SJSA1 (cell line): ENCODE measurements at regions not wholly inside any gene's neighbourhood (a gene's known extent, or its start where the extent isn't known, plus 50 kb on each side); places are given as distances from the start of the nearest gene placed in this dataset.

Source experiments
- DNase-seq, 2 experiments: peaks; one replicate each; pipeline ENCODE4 v3.0.0-alpha.2; 2015 to 2020; ENCODE audit warnings: low spot score in 2 of 2, low read depth in 1 of 2
- H3K27ac ChIP-seq: fragments of 250-450 bp; sonication (Bioruptor Pico); 2 replicates; pipeline ENCODE4 v1.5.1; 2020; ENCODE audit warnings: mild to moderate bottlenecking, moderate library complexity
- H3K27me3 ChIP-seq: fragments of 250-450 bp; sonication (Bioruptor Pico); replicated peaks from 2 replicates; pipeline ENCODE4 v1.5.1; 2020; ENCODE audit warnings: mild to moderate bottlenecking, moderate library complexity
- H3K36me3 ChIP-seq: fragments of 250-450 bp; sonication (Bioruptor Pico); 2 replicates; pipeline ENCODE4 v1.5.1; 2020; ENCODE audit warnings: mild to moderate bottlenecking
- H3K4me1 ChIP-seq: fragments of 250-450 bp; sonication (Bioruptor Pico); replicated peaks from 2 replicates; pipeline ENCODE4 v1.6.1; 2021; ENCODE audit warnings: mild to moderate bottlenecking
- H3K4me3 ChIP-seq: fragments of 250-450 bp; sonication (Bioruptor Pico); 2 replicates; pipeline ENCODE4 v1.5.1; 2020; ENCODE audit warnings: mild to moderate bottlenecking
- H3K9me3 ChIP-seq: fragments of 250-450 bp; sonication (Bioruptor Pico); replicated peaks from 2 replicates; pipeline ENCODE4 v1.5.1; 2020; ENCODE audit warnings: mild to moderate bottlenecking

DNA sequence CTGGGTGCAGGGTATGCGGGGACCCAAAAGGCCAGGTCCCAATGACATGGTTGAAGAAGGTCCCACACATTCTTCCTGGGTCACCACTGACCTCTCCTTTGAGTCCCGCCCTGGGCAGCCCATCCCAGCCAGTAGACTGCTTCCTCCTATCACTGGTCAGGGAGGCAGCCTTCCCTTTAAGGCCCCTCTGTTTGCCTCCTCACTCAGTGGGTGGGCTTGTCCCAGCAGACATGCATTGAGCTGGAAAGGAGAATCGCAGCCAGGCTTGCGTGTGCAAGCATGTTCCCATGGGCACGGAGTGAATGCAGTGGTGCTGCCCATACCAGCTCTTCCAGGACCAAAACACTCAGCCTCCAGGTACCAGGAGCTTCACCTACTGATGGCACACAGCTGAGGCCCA is 162.4 kb upstream of the SYT13 start:
- H3K27ac ChIP-seq = no peak overlapping the region
- H3K36me3 ChIP-seq = no peaks in the 10 kb centered on the region
- H3K27me3 ChIP-seq = peaks cover 31% of the 10 kb centered on the region
- H3K9me3 ChIP-seq = no peaks in the 10 kb centered on the region
- no peak overlapping the region for H3K4me3 ChIP-seq
- H3K4me1 ChIP-seq = no peaks in the 10 kb centered on the region
- DNase-seq = no peak

DNA sequence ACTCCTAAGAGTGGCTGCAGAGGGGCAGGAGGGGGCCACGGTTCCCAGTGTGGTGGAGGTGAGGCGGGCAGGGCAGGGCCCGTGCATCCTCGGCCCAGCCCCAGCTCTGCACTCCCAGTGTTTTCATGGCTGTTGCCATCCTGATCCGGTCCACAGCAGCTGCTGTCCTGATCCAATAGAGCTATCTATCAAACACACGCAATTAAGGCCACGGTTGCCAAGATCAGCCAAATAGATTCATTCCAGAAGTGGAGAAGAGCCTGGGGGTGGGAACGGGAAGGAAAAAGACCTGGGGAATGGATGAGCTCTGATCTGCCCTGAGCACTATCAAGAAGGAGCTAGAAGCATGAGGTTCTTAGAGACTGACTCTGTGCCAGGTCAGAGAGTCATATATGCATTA is 160.9 kb upstream of the SYT13 start:
- no peak overlapping the region for H3K4me3 ChIP-seq
- H3K27ac ChIP-seq = no peak overlapping the region
- no peak for DNase-seq
- H3K4me1 ChIP-seq = no peaks in the 10 kb centered on the region
- no peaks in the 10 kb centered on the region for H3K36me3 ChIP-seq
- peaks cover 36% of the 10 kb centered on the region for H3K27me3 ChIP-seq
- H3K9me3 ChIP-seq = no peaks in the 10 kb centered on the region

- no peaks in the 10 kb centered on the region for H3K9me3 ChIP-seq
- DNase-seq = no peak
- no peak overlapping the region for H3K27ac ChIP-seq
- peaks cover 32% of the 10 kb centered on the region for H3K27me3 ChIP-seq
- H3K36me3 ChIP-seq = no peaks in the 10 kb centered on the region
- no peak overlapping the region for H3K4me3 ChIP-seq
- no peaks in the 10 kb centered on the region for H3K4me1 ChIP-seq
These were observed 160.3 kb upstream of the SYT13 start for GRCh38 chr11:45446434-45446833.

DNA sequence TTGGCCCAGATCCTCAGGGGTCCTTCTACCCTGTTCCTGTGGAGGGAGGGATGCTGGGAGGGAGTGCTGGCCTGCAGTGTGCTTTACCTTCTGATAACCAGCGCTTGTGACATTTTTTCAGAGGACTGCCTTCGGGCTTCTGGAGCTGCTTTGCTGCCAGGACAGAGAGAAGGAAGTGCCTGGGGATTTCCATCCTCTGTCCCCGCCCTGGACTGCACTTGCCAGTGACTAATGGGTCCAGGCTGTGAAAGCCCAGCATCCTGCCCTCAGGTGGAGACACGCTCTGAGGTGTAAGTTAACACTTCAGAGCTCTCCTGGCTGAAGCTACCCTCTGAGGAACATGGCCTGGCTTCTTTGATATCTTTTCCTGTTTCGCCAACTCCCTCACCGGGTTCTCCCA is 158.7 kb upstream of the SYT13 start:
- H3K4me1 ChIP-seq = no peaks in the 10 kb centered on the region

DNA sequence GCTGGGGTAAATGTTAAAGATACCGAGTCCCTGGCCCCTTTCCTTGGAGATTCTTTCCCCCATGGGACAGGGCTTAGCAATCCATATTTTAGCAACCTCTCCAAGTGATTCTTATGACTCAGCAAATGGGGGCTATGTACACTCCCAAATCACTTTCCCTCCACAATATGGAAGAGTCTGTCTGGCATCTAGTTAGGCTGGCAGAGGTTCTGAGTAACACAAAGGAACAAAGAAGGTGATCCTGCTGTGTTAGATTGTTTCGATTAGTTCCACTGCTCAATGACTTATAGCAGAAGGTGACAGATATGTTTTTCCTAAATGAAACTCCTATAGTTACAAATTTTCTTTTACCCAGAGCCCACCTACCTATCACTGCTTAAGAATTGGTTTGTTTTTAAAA is 154.0 kb upstream of the SYT13 start:
- H3K27me3 ChIP-seq = peaks cover 12% of the 10 kb centered on the region
- H3K36me3 ChIP-seq = no peaks in the 10 kb centered on the region
- no peak overlapping the region for H3K27ac ChIP-seq
- no peaks in the 10 kb centered on the region for H3K4me1 ChIP-seq
- H3K9me3 ChIP-seq = no peaks in the 10 kb centered on the region; the same call in 1 of the 2 replicates
- no peak for DNase-seq
- no peak overlapping the region for H3K4me3 ChIP-seq

More for the DNA sequence above, 158.7 kb upstream of the SYT13 start:
- Histone ChIP-seq H3K27me3 (peaks cover 28% of the 10 kb centered on the region), H3K27ac (no peak overlapping the region), H3K9me3 (no peaks in the 10 kb centered on the region), H3K4me3 (no peak overlapping the region), H3K36me3 (no peaks in the 10 kb centered on the region)
- DNase-seq = no peak

DNA sequence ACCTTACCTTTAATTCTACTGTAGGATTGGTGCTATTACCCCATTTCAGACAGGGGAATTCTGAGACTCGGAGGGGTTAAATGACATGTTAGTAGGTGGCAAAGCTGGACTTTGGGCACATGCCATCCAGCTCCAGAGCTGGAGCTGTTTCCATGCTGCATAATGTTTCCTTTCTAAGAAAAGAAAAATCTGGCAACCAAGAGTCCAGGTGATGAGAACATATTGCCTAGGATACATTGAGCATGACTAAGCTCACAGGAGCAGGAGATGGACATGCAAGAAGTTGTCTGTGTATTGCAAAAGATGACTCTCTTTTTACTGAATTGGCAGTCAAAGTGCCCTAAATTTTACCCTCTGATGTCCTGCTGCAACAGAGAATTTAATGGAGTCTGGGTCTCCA is 150.8 kb upstream of the SYT13 start:
- H3K9me3 ChIP-seq = no peaks in the 10 kb centered on the region; the same call in 1 of the 2 replicates
- H3K4me3 ChIP-seq = no peak overlapping the region
- H3K27ac ChIP-seq = no peak overlapping the region
- H3K4me1 ChIP-seq = no peaks in the 10 kb centered on the region
- peaks cover 21% of the 10 kb centered on the region for H3K27me3 ChIP-seq
- no peak for DNase-seq
- no peaks in the 10 kb centered on the region for H3K36me3 ChIP-seq

DNA sequence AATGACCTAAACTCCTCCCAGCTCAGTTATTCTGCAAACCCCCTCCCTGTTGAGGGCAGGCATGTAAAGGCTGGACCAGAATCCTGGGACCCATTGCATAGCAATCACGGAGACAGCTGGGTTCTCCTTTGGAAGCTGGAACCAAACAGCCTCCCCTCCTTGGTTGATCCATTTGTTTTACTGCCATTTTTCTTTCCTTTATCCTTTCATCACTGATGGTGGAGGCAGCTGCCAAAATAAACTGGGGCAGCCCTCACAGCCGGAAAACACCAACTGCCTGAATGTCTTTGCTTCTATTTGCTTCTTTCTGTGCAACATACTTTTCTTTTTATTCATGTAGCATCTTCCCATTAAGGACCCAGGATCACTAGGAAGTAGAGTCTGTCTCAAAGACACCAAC is 150.0 kb upstream of the SYT13 start:
- H3K9me3 ChIP-seq = no peaks in the 10 kb centered on the region; the same call in 1 of the 2 replicates
- no peaks in the 10 kb centered on the region for H3K4me1 ChIP-seq
- H3K27ac ChIP-seq = no peak overlapping the region
- no peak for DNase-seq
- no peak overlapping the region for H3K4me3 ChIP-seq
- H3K27me3 ChIP-seq = peaks cover 27% of the 10 kb centered on the region
- H3K36me3 ChIP-seq = no peaks in the 10 kb centered on the region

DNA sequence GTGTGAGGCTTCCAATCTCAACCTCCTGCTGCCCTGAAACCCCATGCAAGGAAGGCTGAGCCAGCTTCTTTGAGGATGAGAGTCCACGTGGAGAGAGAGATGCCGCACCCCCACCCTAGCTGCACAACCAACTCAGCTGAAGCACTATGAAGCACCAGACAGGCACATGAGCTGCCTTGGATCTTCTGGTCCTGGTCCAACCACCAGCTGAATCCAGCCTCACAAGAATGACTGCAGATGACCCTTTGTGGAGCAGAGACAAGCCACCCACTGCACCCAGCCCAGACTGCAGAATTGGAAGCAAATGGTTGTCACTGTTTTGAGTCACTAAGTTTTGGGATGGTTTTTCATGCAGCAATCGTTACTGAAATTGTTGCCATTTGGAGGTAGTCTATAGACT is 149.6 kb upstream of the SYT13 start:
- H3K4me3 ChIP-seq = no peak overlapping the region
- no peak overlapping the region for H3K27ac ChIP-seq
- no peaks in the 10 kb centered on the region for H3K4me1 ChIP-seq
- H3K36me3 ChIP-seq = no peaks in the 10 kb centered on the region
- H3K27me3 ChIP-seq = peaks cover 27% of the 10 kb centered on the region
- no peaks in the 10 kb centered on the region; the same call in 1 of the 2 replicates for H3K9me3 ChIP-seq
- no peak for DNase-seq

GRCh38 chr11:45432910-45433309 is 146.8 kb upstream of the SYT13 start:
- DNase-seq = no peak
- no peak overlapping the region for H3K27ac ChIP-seq
- H3K4me1 ChIP-seq = no peaks in the 10 kb centered on the region
- peaks cover 52% of the 10 kb centered on the region for H3K27me3 ChIP-seq
- no peaks in the 10 kb centered on the region for H3K9me3 ChIP-seq
- no peak overlapping the region for H3K4me3 ChIP-seq
- H3K36me3 ChIP-seq = no peaks in the 10 kb centered on the region

- DNase-seq = no peak
- Histone ChIP-seq H3K27me3 (peaks cover 61% of the 10 kb centered on the region), H3K9me3 (no peaks in the 10 kb centered on the region)
These were observed 146.0 kb upstream of the SYT13 start for GRCh38 chr11:45432100-45432499.

GRCh38 chr11:45431046-45432018 is 145.2 kb upstream of the SYT13 start:
- Histone ChIP-seq H3K9me3 (no peaks in the 10 kb centered on the region), H3K4me1 (no peaks in the 10 kb centered on the region), H3K27me3 (peaks cover 62% of the 10 kb centered on the region), H3K36me3 (no peaks in the 10 kb centered on the region), H3K4me3 (no peak overlapping the region), H3K27ac (no peak overlapping the region)
- DNase-seq = no peak

More at GRCh38 chr11:45432100-45432499, 146.0 kb upstream of the SYT13 start:
- Histone ChIP-seq H3K4me1 (no peaks in the 10 kb centered on the region), H3K4me3 (no peak overlapping the region), H3K27ac (no peak overlapping the region), H3K36me3 (no peaks in the 10 kb centered on the region)

DNA sequence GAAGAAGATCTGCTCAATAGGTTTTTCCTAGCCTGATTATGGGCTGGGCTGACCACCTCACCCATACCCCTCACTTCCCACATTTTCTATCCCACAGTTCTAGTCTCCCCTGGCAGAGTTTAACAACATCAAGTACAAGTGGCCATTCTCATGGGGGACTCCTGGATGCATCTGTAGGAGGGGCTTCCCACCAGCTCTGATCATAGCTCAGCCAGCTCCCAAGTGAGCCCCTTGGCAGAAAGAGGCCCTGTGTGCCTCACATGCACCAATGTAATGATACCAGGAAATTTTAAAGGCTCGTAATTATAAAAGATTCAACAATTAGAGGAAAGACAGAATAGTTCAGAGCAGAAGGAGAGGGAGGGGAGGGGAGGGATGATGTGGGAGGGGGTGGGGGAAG is 144.2 kb upstream of the SYT13 start:
- Histone ChIP-seq H3K4me1 (no peaks in the 10 kb centered on the region), H3K9me3 (no peaks in the 10 kb centered on the region), H3K27ac (no peak overlapping the region), H3K27me3 (peaks cover 64% of the 10 kb centered on the region), H3K4me3 (no peak overlapping the region), H3K36me3 (no peaks in the 10 kb centered on the region)
- DNase-seq = no peak

DNA sequence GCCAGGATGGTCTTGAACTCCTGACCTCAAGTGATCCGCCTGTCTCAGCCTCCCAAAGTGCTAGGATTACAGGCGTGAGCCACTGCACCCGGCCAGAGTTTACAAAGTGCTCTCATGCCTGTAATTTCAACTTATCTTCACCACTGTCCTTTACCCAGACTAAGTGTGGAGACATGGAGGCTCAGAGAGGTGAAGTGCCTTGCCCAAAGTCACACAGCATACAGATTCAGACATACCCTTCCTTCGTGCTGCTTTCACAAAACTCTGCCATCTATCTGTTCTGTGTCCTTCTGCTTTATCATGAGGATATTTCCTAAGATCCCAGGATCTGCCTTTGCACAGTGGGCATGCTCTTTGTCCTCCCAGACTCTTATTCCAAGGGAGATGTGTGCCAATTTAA is 143.6 kb upstream of the SYT13 start:
- DNase-seq = no peak
- no peaks in the 10 kb centered on the region for H3K4me1 ChIP-seq
- H3K9me3 ChIP-seq = no peaks in the 10 kb centered on the region
- H3K27me3 ChIP-seq = peaks cover 66% of the 10 kb centered on the region
- no peak overlapping the region for H3K4me3 ChIP-seq
- H3K27ac ChIP-seq = no peak overlapping the region
- H3K36me3 ChIP-seq = no peaks in the 10 kb centered on the region

GRCh38 chr11:45428541-45429230 is 142.5 kb upstream of the SYT13 start:
- no peak for DNase-seq
- Histone ChIP-seq H3K27me3 (peaks cover 56% of the 10 kb centered on the region), H3K9me3 (no peaks in the 10 kb centered on the region), H3K4me3 (no peak overlapping the region), H3K27ac (no peak overlapping the region), H3K36me3 (no peaks in the 10 kb centered on the region), H3K4me1 (no peaks in the 10 kb centered on the region)
